Neural cell (in vitro differentiated cells): ENCODE measurements at regions not wholly inside any gene's neighbourhood (a gene's known extent, or its start where the extent isn't known, plus 50 kb on each side); places are given as distances from the start of the nearest gene placed in this dataset.

Experiments
- H2AFZ ChIP-seq: fragments of 200-600, 300-800 bp; sonication (generic), shearing (Covaris generic); 2 replicates; pipeline ENCODE4 v1.6.0; 2014; ENCODE audit warnings: low read depth, mild to moderate bottlenecking, antibody characterized with exemption, low read length, moderate library complexity
- H3F3A ChIP-seq: fragments of 200-600 bp; shearing (Covaris generic); 2 replicates; pipeline ENCODE4 v1.6.1; 2016; ENCODE audit warnings: mild to moderate bottlenecking, moderate library complexity, mixed read lengths, antibody characterized with exemption, low read length; ENCODE audit not compliant: insufficient read depth, poor library complexity, severe bottlenecking
- H3K27ac ChIP-seq: fragments of 200-600, 300-800 bp; sonication (generic), shearing (Covaris generic); 2 replicates; pipeline ENCODE4 v1.5.1; 2014; ENCODE audit warnings: mild to moderate bottlenecking, low read length, moderate library complexity
- H3K27me3 ChIP-seq: fragments of 300-800, 200-600 bp; sonication (generic), shearing (Covaris generic); 2 replicates; pipeline ENCODE4 v1.6.0; 2014; ENCODE audit warnings: mild to moderate bottlenecking, low read depth, low read length, moderate library complexity; ENCODE audit not compliant: insufficient read depth
- H3K36me3 ChIP-seq: fragments of 300-800, 200-600 bp; sonication (generic), shearing (Covaris generic); 2 replicates; pipeline ENCODE4 v1.5.1; 2014; ENCODE audit warnings: mild to moderate bottlenecking, antibody characterized with exemption, low read length, moderate library complexity; ENCODE audit not compliant: insufficient read depth
- H3K4me2 ChIP-seq: fragments of 300-800, 200-600 bp; sonication (generic), shearing (Covaris generic); 2 replicates; pipeline ENCODE4 v1.6.0; 2014; ENCODE audit warnings: mild to moderate bottlenecking, low read length
- H3K4me3 ChIP-seq: fragments of 300-800, 200-600 bp; sonication (generic), shearing (Covaris generic); 2 replicates; pipeline ENCODE4 v1.5.1; 2014; ENCODE audit warnings: mild to moderate bottlenecking, low read length, moderate library complexity
- H3K79me2 ChIP-seq: fragments of 200-600 bp; shearing (Covaris generic); replicated peaks from 2 replicates; pipeline ENCODE4 v1.6.0; 2014; ENCODE audit warnings: mild to moderate bottlenecking, low read length, moderate library complexity; ENCODE audit not compliant: insufficient read depth
- H3K9ac ChIP-seq: fragments of 300-800, 200-600 bp; sonication (generic), shearing (Covaris generic); 2 replicates; pipeline ENCODE4 v1.6.1; 2016; ENCODE audit warnings: mild to moderate bottlenecking, low read length, mixed read lengths
- H3K9me2 ChIP-seq: fragments of 200-600 bp; shearing (Covaris generic); 2 replicates; pipeline ENCODE4 v1.6.1; 2016; ENCODE audit warnings: mild to moderate bottlenecking, low read length, mixed read lengths; ENCODE audit not compliant: insufficient read depth
- H3K9me3 ChIP-seq: fragments of 200-600, 300-800 bp; sonication (generic), shearing (Covaris generic); 2 replicates; pipeline ENCODE4 v1.6.1; 2016; ENCODE audit warnings: mild to moderate bottlenecking, mixed run types, low read length, moderate library complexity, mixed read lengths
- H4K20me1 ChIP-seq: fragments of 200-600 bp; shearing (Covaris generic); 2 replicates; pipeline ENCODE4 v1.6.1; 2016; ENCODE audit warnings: mild to moderate bottlenecking, mixed run types; ENCODE audit not compliant: insufficient read depth
- EP300 ChIP-seq: fragments of 450-650 bp; conservative IDR thresholded peaks from 2 replicates; pipeline ENCODE4 v1.6.1; 2014; ENCODE audit warnings: antibody characterized with exemption, mild to moderate bottlenecking, moderate library complexity; ENCODE audit not compliant: poor library complexity, severe bottlenecking
- EZH2 ChIP-seq: fragments of 200-600, 300-800 bp; shearing (Covaris generic), sonication (generic); IDR thresholded peaks from 2 replicates; pipeline ENCODE4 v1.6.1; 2014; ENCODE audit warnings: antibody characterized with exemption, low read length, borderline replicate concordance, mild to moderate bottlenecking; ENCODE audit not compliant: insufficient read depth, poor library complexity, severe bottlenecking
- MXI1 ChIP-seq: fragments of 450-650 bp; conservative IDR thresholded peaks from 2 replicates; pipeline ENCODE4 v1.6.1; 2014; ENCODE audit warnings: antibody characterized with exemption, mild to moderate bottlenecking; ENCODE audit not compliant: poor library complexity, severe bottlenecking
- POLR2AphosphoS5 ChIP-seq: IDR thresholded peaks from 2 replicates; pipeline ENCODE4 v1.6.1; 2012
- RAD21 ChIP-seq: fragments of 450-650 bp; conservative IDR thresholded peaks from 2 replicates; pipeline ENCODE4 v1.6.1; 2014; ENCODE audit warnings: antibody characterized with exemption, mild to moderate bottlenecking, moderate library complexity
- REST ChIP-seq: IDR thresholded peaks from 2 replicates; pipeline ENCODE4 v1.6.1; 2012; ENCODE audit warnings: borderline replicate concordance
- SMC3 ChIP-seq: fragments of 450-650 bp; conservative IDR thresholded peaks from 2 replicates; pipeline ENCODE4 v1.6.1; 2014; ENCODE audit warnings: antibody characterized with exemption, mild to moderate bottlenecking, moderate library complexity; ENCODE audit not compliant: poor library complexity
- TAF1 ChIP-seq: IDR thresholded peaks from 2 replicates; pipeline ENCODE4 v1.6.1; 2012; ENCODE audit warnings: low read depth
- TF ChIP-seq, protein P1 (sequence below): fragments of 450-650 bp; IDR thresholded peaks from 2 replicates; pipeline ENCODE4 v1.5.1; 2014; ENCODE audit warnings: antibody characterized with exemption, mild to moderate bottlenecking, moderate library complexity; ENCODE audit not compliant: poor library complexity, severe bottlenecking

GRCh38 chr4:74651198-74651597 lies 143.1 kb downstream of the BTC start:
- Histone ChIP-seq H3K4me3 (no peak overlapping the region), H2AFZ (no peak overlapping the region), H4K20me1 (no peaks in the 10 kb centered on the region), H3K9ac (no peak overlapping the region), H3K27me3 (no peaks in the 10 kb centered on the region), H3K9me2 (no peaks in the 10 kb centered on the region), H3F3A (no peaks in the 10 kb centered on the region), H3K36me3 (no peaks in the 10 kb centered on the region), H3K4me2 (no peak overlapping the region), H3K27ac (no peak overlapping the region), H3K9me3 (no peaks in the 10 kb centered on the region), H3K79me2 (no peaks in the 10 kb centered on the region)
- no peak for TF ChIP-seq EP300
- TF ChIP-seq EZH2 = no peak
- no peak for TF ChIP-seq RAD21
- TF ChIP-seq POLR2AphosphoS5 = no peak
- TF ChIP-seq, protein P1, sequence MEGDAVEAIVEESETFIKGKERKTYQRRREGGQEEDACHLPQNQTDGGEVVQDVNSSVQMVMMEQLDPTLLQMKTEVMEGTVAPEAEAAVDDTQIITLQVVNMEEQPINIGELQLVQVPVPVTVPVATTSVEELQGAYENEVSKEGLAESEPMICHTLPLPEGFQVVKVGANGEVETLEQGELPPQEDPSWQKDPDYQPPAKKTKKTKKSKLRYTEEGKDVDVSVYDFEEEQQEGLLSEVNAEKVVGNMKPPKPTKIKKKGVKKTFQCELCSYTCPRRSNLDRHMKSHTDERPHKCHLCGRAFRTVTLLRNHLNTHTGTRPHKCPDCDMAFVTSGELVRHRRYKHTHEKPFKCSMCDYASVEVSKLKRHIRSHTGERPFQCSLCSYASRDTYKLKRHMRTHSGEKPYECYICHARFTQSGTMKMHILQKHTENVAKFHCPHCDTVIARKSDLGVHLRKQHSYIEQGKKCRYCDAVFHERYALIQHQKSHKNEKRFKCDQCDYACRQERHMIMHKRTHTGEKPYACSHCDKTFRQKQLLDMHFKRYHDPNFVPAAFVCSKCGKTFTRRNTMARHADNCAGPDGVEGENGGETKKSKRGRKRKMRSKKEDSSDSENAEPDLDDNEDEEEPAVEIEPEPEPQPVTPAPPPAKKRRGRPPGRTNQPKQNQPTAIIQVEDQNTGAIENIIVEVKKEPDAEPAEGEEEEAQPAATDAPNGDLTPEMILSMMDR = no peak
- TF ChIP-seq REST = no peak
- TF ChIP-seq TAF1 = no peak
- TF ChIP-seq MXI1 = no peak
- TF ChIP-seq SMC3 = no peak

GRCh38 chr4:74653331-74654229 lies 140.7 kb downstream of the BTC start:
- Histone ChIP-seq H3K9me2 (no peaks in the 10 kb centered on the region), H3K27ac (no peak overlapping the region), H3F3A (no peaks in the 10 kb centered on the region), H2AFZ (no peak overlapping the region), H4K20me1 (no peaks in the 10 kb centered on the region), H3K9me3 (no peaks in the 10 kb centered on the region), H3K9ac (no peak overlapping the region), H3K4me3 (no peak overlapping the region), H3K4me2 (no peak overlapping the region), H3K27me3 (no peaks in the 10 kb centered on the region), H3K79me2 (no peaks in the 10 kb centered on the region), H3K36me3 (no peaks in the 10 kb centered on the region)
- TF ChIP-seq, protein P1 = no peak
- TF ChIP-seq EP300 (no peak), SMC3 (no peak), RAD21 (no peak), MXI1 (no peak), POLR2AphosphoS5 (no peak), REST (no peak), EZH2 (no peak)
